Neural cell (in vitro differentiated cells): ENCODE measurements at regions not wholly inside any gene's neighbourhood (a gene's known extent, or its start where the extent isn't known, plus 50 kb on each side); places are given as distances from the start of the nearest gene placed in this dataset.

ENCODE experiments used
- H2AFZ ChIP-seq: fragments of 200-600, 300-800 bp; sonication (generic), shearing (Covaris generic); 2 replicates; pipeline ENCODE4 v1.6.0; 2014; ENCODE audit warnings: low read depth, mild to moderate bottlenecking, antibody characterized with exemption, low read length, moderate library complexity
- H3F3A ChIP-seq: fragments of 200-600 bp; shearing (Covaris generic); 2 replicates; pipeline ENCODE4 v1.6.1; 2016; ENCODE audit warnings: mild to moderate bottlenecking, moderate library complexity, mixed read lengths, antibody characterized with exemption, low read length; ENCODE audit not compliant: insufficient read depth, poor library complexity, severe bottlenecking
- H3K27ac ChIP-seq: fragments of 200-600, 300-800 bp; sonication (generic), shearing (Covaris generic); 2 replicates; pipeline ENCODE4 v1.5.1; 2014; ENCODE audit warnings: mild to moderate bottlenecking, low read length, moderate library complexity
- H3K27me3 ChIP-seq: fragments of 300-800, 200-600 bp; sonication (generic), shearing (Covaris generic); 2 replicates; pipeline ENCODE4 v1.6.0; 2014; ENCODE audit warnings: mild to moderate bottlenecking, low read depth, low read length, moderate library complexity; ENCODE audit not compliant: insufficient read depth
- H3K36me3 ChIP-seq: fragments of 300-800, 200-600 bp; sonication (generic), shearing (Covaris generic); 2 replicates; pipeline ENCODE4 v1.5.1; 2014; ENCODE audit warnings: mild to moderate bottlenecking, antibody characterized with exemption, low read length, moderate library complexity; ENCODE audit not compliant: insufficient read depth
- H3K4me2 ChIP-seq: fragments of 300-800, 200-600 bp; sonication (generic), shearing (Covaris generic); 2 replicates; pipeline ENCODE4 v1.6.0; 2014; ENCODE audit warnings: mild to moderate bottlenecking, low read length
- H3K4me3 ChIP-seq: fragments of 300-800, 200-600 bp; sonication (generic), shearing (Covaris generic); 2 replicates; pipeline ENCODE4 v1.5.1; 2014; ENCODE audit warnings: mild to moderate bottlenecking, low read length, moderate library complexity
- H3K79me2 ChIP-seq: fragments of 200-600 bp; shearing (Covaris generic); replicated peaks from 2 replicates; pipeline ENCODE4 v1.6.0; 2014; ENCODE audit warnings: mild to moderate bottlenecking, low read length, moderate library complexity; ENCODE audit not compliant: insufficient read depth
- H3K9ac ChIP-seq: fragments of 300-800, 200-600 bp; sonication (generic), shearing (Covaris generic); 2 replicates; pipeline ENCODE4 v1.6.1; 2016; ENCODE audit warnings: mild to moderate bottlenecking, low read length, mixed read lengths
- H3K9me2 ChIP-seq: fragments of 200-600 bp; shearing (Covaris generic); 2 replicates; pipeline ENCODE4 v1.6.1; 2016; ENCODE audit warnings: mild to moderate bottlenecking, low read length, mixed read lengths; ENCODE audit not compliant: insufficient read depth
- H3K9me3 ChIP-seq: fragments of 200-600, 300-800 bp; sonication (generic), shearing (Covaris generic); 2 replicates; pipeline ENCODE4 v1.6.1; 2016; ENCODE audit warnings: mild to moderate bottlenecking, mixed run types, low read length, moderate library complexity, mixed read lengths
- H4K20me1 ChIP-seq: fragments of 200-600 bp; shearing (Covaris generic); 2 replicates; pipeline ENCODE4 v1.6.1; 2016; ENCODE audit warnings: mild to moderate bottlenecking, mixed run types; ENCODE audit not compliant: insufficient read depth
- CTCF ChIP-seq: fragments of 450-650 bp; IDR thresholded peaks from 2 replicates; pipeline ENCODE4 v1.5.1; 2014; ENCODE audit warnings: antibody characterized with exemption, mild to moderate bottlenecking, moderate library complexity; ENCODE audit not compliant: poor library complexity, severe bottlenecking
- EP300 ChIP-seq: fragments of 450-650 bp; conservative IDR thresholded peaks from 2 replicates; pipeline ENCODE4 v1.6.1; 2014; ENCODE audit warnings: antibody characterized with exemption, mild to moderate bottlenecking, moderate library complexity; ENCODE audit not compliant: poor library complexity, severe bottlenecking
- EZH2 ChIP-seq: fragments of 200-600, 300-800 bp; shearing (Covaris generic), sonication (generic); IDR thresholded peaks from 2 replicates; pipeline ENCODE4 v1.6.1; 2014; ENCODE audit warnings: antibody characterized with exemption, low read length, borderline replicate concordance, mild to moderate bottlenecking; ENCODE audit not compliant: insufficient read depth, poor library complexity, severe bottlenecking
- RAD21 ChIP-seq: fragments of 450-650 bp; conservative IDR thresholded peaks from 2 replicates; pipeline ENCODE4 v1.6.1; 2014; ENCODE audit warnings: antibody characterized with exemption, mild to moderate bottlenecking, moderate library complexity
- REST ChIP-seq: IDR thresholded peaks from 2 replicates; pipeline ENCODE4 v1.6.1; 2012; ENCODE audit warnings: borderline replicate concordance
- TAF1 ChIP-seq: IDR thresholded peaks from 2 replicates; pipeline ENCODE4 v1.6.1; 2012; ENCODE audit warnings: low read depth

GRCh38 chr18:56380685-56381084 lies 257.7 kb downstream of the TXNL1 start:
- no peaks in the 10 kb centered on the region for H3F3A ChIP-seq
- no peaks in the 10 kb centered on the region for H3K9me3 ChIP-seq
- no peak overlapping the region for H3K27ac ChIP-seq
- H3K4me2 ChIP-seq: no peak overlapping the region
- H3K9ac ChIP-seq: no peak overlapping the region
- no peaks in the 10 kb centered on the region for H3K27me3 ChIP-seq
- H3K36me3 ChIP-seq: no peaks in the 10 kb centered on the region
- H4K20me1 ChIP-seq: no peaks in the 10 kb centered on the region
- no peaks in the 10 kb centered on the region for H3K79me2 ChIP-seq
- H2AFZ ChIP-seq: no peak overlapping the region
- TF ChIP-seq EP300: no peak
- TF ChIP-seq REST: no peak
- TF ChIP-seq RAD21: no peak
- no peaks in the 10 kb centered on the region for H3K9me2 ChIP-seq
- H3K4me3 ChIP-seq: no peak overlapping the region

DNA sequence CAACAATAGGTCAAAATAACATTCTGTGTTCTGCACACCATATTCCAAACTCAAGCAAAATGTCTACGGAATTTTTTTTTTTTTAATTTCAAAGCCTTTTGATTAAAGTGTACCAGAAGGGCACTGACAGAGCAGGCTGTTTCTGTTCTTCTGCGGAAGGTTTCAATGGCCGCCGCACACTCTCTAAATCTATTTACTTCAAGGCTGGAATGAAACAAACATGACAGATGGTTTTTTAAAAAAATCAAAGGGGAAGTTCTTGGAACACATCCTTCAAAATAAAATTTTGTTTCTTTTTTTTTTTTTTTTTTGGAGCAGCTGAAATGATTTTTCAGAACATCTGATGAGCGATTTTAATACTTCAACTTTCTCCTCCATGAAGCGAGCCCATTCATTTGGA lies 259.1 kb downstream of the TXNL1 start:
- H2AFZ ChIP-seq: no peak overlapping the region
- H3K27me3 ChIP-seq: no peaks in the 10 kb centered on the region
- H3K27ac ChIP-seq: no peak overlapping the region
- TF ChIP-seq TAF1: no peak
- TF ChIP-seq RAD21: no peak
- no peak overlapping the region for H3K4me3 ChIP-seq
- H4K20me1 ChIP-seq: no peaks in the 10 kb centered on the region
- H3K79me2 ChIP-seq: no peaks in the 10 kb centered on the region
- H3K9me3 ChIP-seq: no peaks in the 10 kb centered on the region
- H3K9me2 ChIP-seq: no peaks in the 10 kb centered on the region
- H3F3A ChIP-seq: no peaks in the 10 kb centered on the region
- no peaks in the 10 kb centered on the region for H3K36me3 ChIP-seq
- H3K4me2 ChIP-seq: no peak overlapping the region
- no peak overlapping the region for H3K9ac ChIP-seq

- Histone ChIP-seq H2AFZ (no peak overlapping the region), H3K9me3 (no peaks in the 10 kb centered on the region), H3K36me3 (no peaks in the 10 kb centered on the region), H3F3A (no peaks in the 10 kb centered on the region), H3K79me2 (no peaks in the 10 kb centered on the region), H3K27ac (no peak overlapping the region), H3K27me3 (no peaks in the 10 kb centered on the region), H3K9ac (no peak overlapping the region), H4K20me1 (no peaks in the 10 kb centered on the region), H3K9me2 (no peaks in the 10 kb centered on the region), H3K4me2 (no peak overlapping the region), H3K4me3 (no peak overlapping the region)
- TF ChIP-seq CTCF: no peak
- no peak for TF ChIP-seq EZH2
- no peak for TF ChIP-seq TAF1
- TF ChIP-seq EP300: no peak
Measured at GRCh38 chr18:56377231-56377630, 261.2 kb downstream of the TXNL1 start.
